Stimulated activated CD4-positive, alpha-beta T cell treated with anti-CD3 and anti-CD28 coated beads, Interleukin-1b, Interleukin-23, amount 100 ng/mL, for 1 hour (primary cell): ENCODE measurements at regions not wholly inside any gene's neighbourhood (a gene's known extent, or its start where the extent isn't known, plus 50 kb on each side); places are given as distances from the start of the nearest gene placed in this dataset.

Experiments
- DNase-seq, 2 donors: peaks; one replicate each; pipeline ENCODE4 v3.0.0-alpha.2; 2020; ENCODE audit warnings: low read depth in 2 of 2

GRCh38 chr10:7507887-7508726 lies 97.3 kb upstream of the SFMBT2 start:
- DNase-seq: no peak

- no peak for DNase-seq
Measured at GRCh38 chr10:7506571-7506970, 95.7 kb upstream of the SFMBT2 start.

GRCh38 chr10:7505196-7505595 lies 94.4 kb upstream of the SFMBT2 start:
- DNase-seq: no peak

DNA sequence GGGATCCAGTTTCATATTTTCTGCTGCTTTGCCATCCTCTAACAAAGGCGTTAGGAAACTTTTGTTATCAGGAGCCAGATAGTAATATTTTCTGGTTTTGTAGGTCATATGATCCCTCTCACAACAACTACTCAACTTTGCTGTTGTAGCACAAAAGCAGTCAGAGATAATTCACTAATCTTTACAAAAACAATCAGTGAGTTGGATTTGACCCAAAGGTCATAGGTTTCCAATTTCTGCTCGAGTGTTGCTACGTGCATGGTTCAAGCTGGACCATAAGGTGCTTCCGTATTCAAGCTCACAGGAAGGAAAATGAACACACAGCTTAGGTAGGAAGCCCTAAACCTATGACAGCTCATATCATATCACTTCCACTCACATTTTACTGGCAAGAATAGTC lies 92.4 kb upstream of the SFMBT2 start:
- DNase-seq: no peak

GRCh38 chr10:7501157-7501556 lies 90.3 kb upstream of the SFMBT2 start:
- no peak for DNase-seq

- no peak for DNase-seq
Measured at GRCh38 chr10:7498111-7498510, 87.3 kb upstream of the SFMBT2 start.

- DNase-seq: no peak
Measured at GRCh38 chr10:7493996-7494395, 83.2 kb upstream of the SFMBT2 start.

- no peak for DNase-seq
Measured at GRCh38 chr10:7492660-7493046, 81.8 kb upstream of the SFMBT2 start.

- no peak for DNase-seq
Measured at GRCh38 chr10:7491949-7492659, 81.3 kb upstream of the SFMBT2 start.

DNA sequence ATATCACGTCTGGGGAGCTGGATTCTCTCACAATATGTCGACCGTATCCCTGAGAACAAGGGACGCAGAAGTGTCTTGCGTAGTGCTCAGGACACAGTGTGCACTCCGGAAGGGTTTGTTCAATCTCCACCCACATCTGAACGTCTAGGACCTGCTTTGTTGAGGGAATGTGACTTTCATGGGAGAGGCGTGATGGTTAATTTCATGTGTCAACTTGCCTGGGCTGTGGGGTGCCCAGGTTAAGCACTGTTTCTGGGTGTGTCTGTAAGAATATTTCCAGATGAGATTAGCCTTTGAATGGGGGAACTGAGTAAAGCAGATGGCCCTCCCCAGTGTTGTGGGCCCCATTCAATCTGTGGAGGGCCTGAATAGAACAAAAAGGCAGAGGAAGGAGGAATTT lies 80.4 kb upstream of the SFMBT2 start:
- DNase-seq: no peak

GRCh38 chr10:7488418-7488829 lies 77.6 kb upstream of the SFMBT2 start:
- no peak for DNase-seq

DNA sequence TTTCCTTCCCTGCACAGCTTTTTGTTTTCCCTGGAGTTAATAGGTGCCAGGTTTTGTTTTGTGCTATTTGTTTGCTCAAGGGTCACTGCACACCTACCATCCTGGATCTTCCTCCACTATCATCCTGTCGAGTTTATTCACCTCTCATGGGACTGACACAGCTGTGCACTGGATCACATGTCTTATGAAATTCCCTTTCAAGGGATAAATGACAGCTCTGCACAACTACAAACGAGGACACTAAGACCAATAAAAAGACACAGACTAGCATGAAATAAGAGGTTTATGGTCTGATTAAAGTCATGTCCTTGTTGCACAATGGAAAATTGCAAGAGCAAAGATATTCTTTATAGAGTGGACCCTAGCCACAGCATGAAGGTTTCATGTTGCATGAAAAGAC lies 76.7 kb upstream of the SFMBT2 start:
- no peak for DNase-seq

- no peak for DNase-seq
Measured at GRCh38 chr10:7486528-7486927, 75.7 kb upstream of the SFMBT2 start.

DNA sequence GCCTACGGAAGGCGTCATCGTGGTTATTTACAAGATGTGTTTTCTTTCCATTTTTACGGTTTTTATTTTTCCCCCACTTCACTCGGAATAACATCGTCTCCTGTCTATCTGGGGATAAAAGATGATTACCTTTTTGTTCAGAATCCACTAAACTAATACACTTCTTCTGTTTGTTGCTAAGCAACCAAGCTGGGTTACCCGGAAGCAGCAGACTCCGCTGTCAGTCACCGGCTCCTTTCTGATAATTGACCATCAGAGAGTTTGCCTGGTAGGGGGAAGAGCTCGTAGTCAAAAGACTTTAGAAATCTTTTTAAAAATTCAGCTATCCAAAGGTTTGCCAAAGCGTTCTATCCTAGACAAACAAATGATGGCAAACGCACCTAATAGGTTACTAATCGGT lies 75.0 kb upstream of the SFMBT2 start:
- no peak for DNase-seq

- DNase-seq: no peak
Measured at GRCh38 chr10:7485244-7485556, 74.4 kb upstream of the SFMBT2 start.

DNA sequence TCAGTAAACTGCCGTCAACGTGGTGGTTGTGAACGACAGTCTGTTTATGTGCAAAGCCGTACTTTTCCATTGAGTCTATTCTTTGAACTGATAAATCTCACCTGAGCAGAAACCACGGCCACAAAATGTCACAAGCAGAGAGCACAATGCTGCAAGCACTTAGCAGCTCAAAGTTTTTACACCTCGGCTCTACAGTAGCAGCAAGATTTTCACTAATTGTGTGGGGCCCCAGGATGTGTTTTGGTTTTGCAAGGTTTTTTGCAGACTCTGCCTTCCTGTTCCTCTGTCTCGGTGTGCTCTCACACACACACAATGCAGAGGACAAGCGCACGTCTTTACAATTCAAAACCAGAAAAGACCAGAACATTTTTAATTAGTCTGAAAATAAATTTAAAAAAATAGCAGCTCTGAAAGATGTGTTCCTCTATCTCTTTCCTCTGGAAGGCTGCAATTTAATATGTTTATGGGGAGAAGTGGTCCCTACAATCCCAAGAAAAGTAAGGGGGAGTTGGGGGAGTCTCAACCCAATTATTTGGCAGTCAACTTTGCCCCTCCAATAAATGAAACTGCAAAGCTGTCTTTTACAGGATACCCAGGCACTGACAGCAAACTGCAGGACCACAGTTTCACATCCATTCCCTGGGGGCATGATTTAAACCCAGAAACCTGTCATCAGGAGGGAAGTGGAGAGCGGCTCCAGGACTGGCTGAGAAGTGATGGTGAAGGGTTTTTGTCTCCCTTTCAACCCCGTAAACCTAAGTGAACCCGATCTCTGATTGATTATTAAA lies 73.8 kb upstream of the SFMBT2 start:
- DNase-seq: peak in 1 of 2 donors; percentile 30

GRCh38 chr10:7483848-7484247 lies 73.0 kb upstream of the SFMBT2 start:
- no peak for DNase-seq

DNA sequence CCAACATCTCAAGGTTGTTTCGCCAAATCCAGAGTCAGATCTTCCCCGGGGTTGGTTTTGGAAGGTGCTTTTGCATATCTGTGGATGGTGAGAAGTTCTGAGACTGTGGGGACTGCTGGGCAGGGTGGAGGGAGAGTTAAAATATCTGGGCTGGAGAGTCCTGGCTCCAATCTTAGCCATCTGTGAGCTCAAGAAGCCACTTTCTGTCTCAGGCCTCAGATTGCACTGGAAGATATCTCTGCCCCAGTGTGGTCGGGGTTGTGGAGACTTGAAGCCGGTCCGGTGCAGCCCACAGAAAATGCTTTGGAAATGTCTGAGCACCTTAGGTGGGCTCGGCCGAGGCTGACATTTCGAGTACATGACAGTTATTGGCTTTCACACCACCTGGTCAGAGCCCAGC lies 72.2 kb upstream of the SFMBT2 start:
- DNase-seq: no peak

GRCh38 chr10:7481368-7481765 lies 70.5 kb upstream of the SFMBT2 start:
- no peak for DNase-seq

DNA sequence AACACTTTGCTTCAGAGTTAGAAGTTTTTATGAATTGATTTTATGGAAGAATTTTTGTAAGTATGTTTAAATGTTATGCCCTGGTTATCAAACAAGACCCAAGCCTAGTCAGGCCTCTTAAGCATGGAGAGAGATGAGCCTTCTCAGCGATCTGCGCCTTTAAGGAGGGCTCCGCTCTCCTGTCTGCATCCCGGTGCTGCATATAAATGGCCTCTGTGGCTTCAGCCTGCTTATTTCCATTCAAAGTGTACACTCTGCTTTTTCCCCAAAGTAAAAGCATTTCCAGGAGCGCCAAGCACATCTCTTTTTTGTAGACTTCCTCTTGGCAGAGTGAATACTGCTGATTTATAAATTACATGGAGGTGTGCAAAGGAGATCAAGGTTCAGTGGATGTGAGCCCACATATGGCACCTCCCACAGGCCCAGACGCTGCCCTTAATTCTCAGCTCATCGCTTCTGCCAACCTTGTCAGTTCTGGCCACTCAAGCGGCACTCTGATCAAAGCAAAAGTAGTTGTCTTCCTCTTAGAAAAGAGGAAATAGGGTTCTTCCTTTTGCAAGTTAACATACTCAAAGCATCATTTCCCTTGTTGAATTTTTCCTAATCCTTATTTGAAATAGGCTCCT lies 70.0 kb upstream of the SFMBT2 start:
- no peak for DNase-seq

DNA sequence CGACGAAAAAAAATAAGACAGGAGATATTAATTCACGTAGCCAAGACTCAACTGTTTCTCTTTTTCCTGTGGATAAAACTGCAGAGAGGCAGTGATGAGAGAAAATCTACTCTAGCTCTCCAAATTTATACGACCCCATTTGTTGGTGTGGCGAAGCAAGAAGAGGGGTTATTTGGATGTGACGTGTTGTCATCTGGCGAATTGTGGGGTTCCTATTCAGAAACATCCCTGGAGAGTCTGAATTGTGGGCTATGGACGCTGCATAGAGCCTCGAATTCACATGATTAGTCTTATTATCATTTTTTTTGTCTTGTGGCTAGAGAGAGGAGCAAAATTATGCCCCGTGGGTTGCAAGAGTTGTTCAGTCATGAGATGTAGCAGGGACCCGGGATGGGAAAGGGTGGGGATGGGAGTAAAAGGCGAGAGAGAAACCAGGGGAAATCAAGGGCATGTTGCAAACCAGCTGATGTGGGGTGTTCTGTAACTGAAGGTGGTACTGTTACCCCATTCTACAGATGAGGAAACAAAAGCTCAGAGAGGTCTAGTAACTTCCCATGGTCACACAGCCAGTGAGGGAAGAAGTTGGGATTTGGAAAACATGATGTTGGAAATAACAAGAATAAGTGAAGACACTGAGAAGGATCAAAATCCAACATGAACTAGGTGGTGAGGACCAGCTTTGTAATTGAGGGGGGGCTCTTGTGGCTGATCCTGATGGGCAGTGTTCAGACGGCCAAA lies 69.2 kb upstream of the SFMBT2 start:
- no peak for DNase-seq
